HUES48 (cell line): ENCODE measurements at regions not wholly inside any gene's neighbourhood (a gene's known extent, or its start where the extent isn't known, plus 50 kb on each side); places are given as distances from the start of the nearest gene placed in this dataset.

ENCODE experiments used
- H3K27ac ChIP-seq: one replicate; pipeline ENCODE4 v1.7.0; 2013; ENCODE audit warnings: low read depth, low read length, inconsistent platforms
- H3K27me3 ChIP-seq: 2 replicates; pipeline ENCODE4 v1.6.1; 2013; ENCODE audit warnings: mild to moderate bottlenecking, low read length; ENCODE audit not compliant: control insufficient read depth, insufficient read depth
- H3K36me3 ChIP-seq: 2 replicates; pipeline ENCODE4 v1.6.1; 2013; ENCODE audit warnings: low read length; ENCODE audit not compliant: control insufficient read depth, insufficient read depth
- H3K4me1 ChIP-seq: 2 replicates; pipeline ENCODE4 v1.6.1; 2013; ENCODE audit warnings: mild to moderate bottlenecking, low read length; ENCODE audit not compliant: control insufficient read depth, insufficient read depth
- H3K4me3 ChIP-seq: 2 replicates; pipeline ENCODE4 v1.5.1; 2013; ENCODE audit warnings: mild to moderate bottlenecking, low read depth, low read length
- H3K9ac ChIP-seq: 2 replicates; pipeline ENCODE4 v1.6.1; 2013; ENCODE audit warnings: mild to moderate bottlenecking, low read depth, low read length, moderate library complexity
- H3K9me3 ChIP-seq: 2 replicates; pipeline ENCODE4 v1.6.1; 2013; ENCODE audit warnings: low read length; ENCODE audit not compliant: control insufficient read depth, insufficient read depth

GRCh38 chr12:9389796-9390195 lies 181.6 kb upstream of the PZP start:
- no peaks in the 10 kb centered on the region for H3K36me3 ChIP-seq
- H3K27ac ChIP-seq: no peak overlapping the region
- no peak overlapping the region for H3K4me3 ChIP-seq
- no peak overlapping the region for H3K9ac ChIP-seq
- H3K27me3 ChIP-seq: no peaks in the 10 kb centered on the region
- H3K9me3 ChIP-seq: no peaks in the 10 kb centered on the region
- H3K4me1 ChIP-seq: peaks cover 19% of the 10 kb centered on the region

GRCh38 chr12:9388379-9388778 lies 180.2 kb upstream of the PZP start:
- Histone ChIP-seq H3K4me1 (peaks cover 19% of the 10 kb centered on the region), H3K4me3 (no peak overlapping the region), H3K9me3 (no peaks in the 10 kb centered on the region), H3K27me3 (no peaks in the 10 kb centered on the region), H3K9ac (no peak overlapping the region), H3K36me3 (no peaks in the 10 kb centered on the region), H3K27ac (no peak overlapping the region)

- Histone ChIP-seq H3K9me3 (no peaks in the 10 kb centered on the region), H3K4me1 (peaks cover 14% of the 10 kb centered on the region), H3K27me3 (no peaks in the 10 kb centered on the region), H3K9ac (no peak overlapping the region), H3K36me3 (no peaks in the 10 kb centered on the region), H3K4me3 (no peak overlapping the region), H3K27ac (no peak overlapping the region)
These were observed 179.3 kb upstream of the PZP start for GRCh38 chr12:9387450-9387849.

- no peaks in the 10 kb centered on the region for H3K36me3 ChIP-seq
- no peak overlapping the region for H3K4me3 ChIP-seq
- H3K4me1 ChIP-seq: no peaks in the 10 kb centered on the region
- H3K9ac ChIP-seq: no peak overlapping the region
- no peak overlapping the region for H3K27ac ChIP-seq
- no peaks in the 10 kb centered on the region for H3K27me3 ChIP-seq
- H3K9me3 ChIP-seq: no peaks in the 10 kb centered on the region
These were observed 175.4 kb upstream of the PZP start for GRCh38 chr12:9383585-9383984.

GRCh38 chr12:9381619-9382018 lies 173.4 kb upstream of the PZP start:
- Histone ChIP-seq H3K27ac (no peak overlapping the region), H3K36me3 (no peaks in the 10 kb centered on the region), H3K4me3 (no peak overlapping the region), H3K27me3 (no peaks in the 10 kb centered on the region), H3K4me1 (no peaks in the 10 kb centered on the region), H3K9me3 (no peaks in the 10 kb centered on the region), H3K9ac (no peak overlapping the region)

- Histone ChIP-seq H3K9me3 (no peaks in the 10 kb centered on the region), H3K27ac (no peak overlapping the region), H3K27me3 (no peaks in the 10 kb centered on the region), H3K36me3 (no peaks in the 10 kb centered on the region), H3K4me1 (no peaks in the 10 kb centered on the region), H3K9ac (no peak overlapping the region), H3K4me3 (no peak overlapping the region)
These were observed 172.5 kb upstream of the PZP start for GRCh38 chr12:9380650-9381049.

- H3K9ac ChIP-seq: no peak overlapping the region
- no peaks in the 10 kb centered on the region for H3K4me1 ChIP-seq
- H3K27ac ChIP-seq: no peak overlapping the region
- no peaks in the 10 kb centered on the region for H3K9me3 ChIP-seq
- H3K36me3 ChIP-seq: no peaks in the 10 kb centered on the region
- H3K27me3 ChIP-seq: no peaks in the 10 kb centered on the region
- H3K4me3 ChIP-seq: no peak overlapping the region
These were observed 171.0 kb upstream of the PZP start for GRCh38 chr12:9379023-9379742.

- no peak overlapping the region for H3K4me3 ChIP-seq
- H3K36me3 ChIP-seq: no peaks in the 10 kb centered on the region
- no peak overlapping the region for H3K27ac ChIP-seq
- no peaks in the 10 kb centered on the region for H3K9me3 ChIP-seq
- H3K27me3 ChIP-seq: no peaks in the 10 kb centered on the region
- H3K4me1 ChIP-seq: no peaks in the 10 kb centered on the region
- no peak overlapping the region for H3K9ac ChIP-seq
These were observed 170.2 kb upstream of the PZP start for GRCh38 chr12:9378430-9378835.

GRCh38 chr12:9372202-9372601 lies 164.0 kb upstream of the PZP start:
- H3K27ac ChIP-seq: no peak overlapping the region
- H3K36me3 ChIP-seq: no peaks in the 10 kb centered on the region
- H3K9me3 ChIP-seq: no peaks in the 10 kb centered on the region
- H3K4me3 ChIP-seq: no peak overlapping the region
- no peak overlapping the region for H3K9ac ChIP-seq
- H3K4me1 ChIP-seq: no peaks in the 10 kb centered on the region
- H3K27me3 ChIP-seq: no peaks in the 10 kb centered on the region

- no peak overlapping the region for H3K9ac ChIP-seq
- H3K36me3 ChIP-seq: no peaks in the 10 kb centered on the region
- H3K9me3 ChIP-seq: no peaks in the 10 kb centered on the region
- H3K4me3 ChIP-seq: no peak overlapping the region
- H3K27me3 ChIP-seq: no peaks in the 10 kb centered on the region
- peaks cover 30% of the 10 kb centered on the region for H3K4me1 ChIP-seq
- H3K27ac ChIP-seq: no peak overlapping the region
These were observed 159.6 kb upstream of the PZP start for GRCh38 chr12:9367828-9368227.

GRCh38 chr12:9367201-9367600 lies 159.0 kb upstream of the PZP start:
- Histone ChIP-seq H3K4me3 (no peak overlapping the region), H3K27ac (no peak overlapping the region), H3K9ac (no peak overlapping the region), H3K27me3 (no peaks in the 10 kb centered on the region), H3K9me3 (no peaks in the 10 kb centered on the region), H3K36me3 (no peaks in the 10 kb centered on the region), H3K4me1 (peaks cover 30% of the 10 kb centered on the region)
